SK-N-SH (cell line): ENCODE measurements at regions not wholly inside any gene's neighbourhood (a gene's known extent, or its start where the extent isn't known, plus 50 kb on each side); places are given as distances from the start of the nearest gene placed in this dataset.

Source experiments
- CTCF ChIA-PET: fragments of 300-600, 350-600 bp; formaldehyde crosslinking; extraction: SDS; loops from one replicate; lab custom pipeline; 2021; lab: Yijun Ruan, JAX
- POLR2A ChIA-PET: fragments of 350-600 bp; sonication (Branson Sonifier 250); formaldehyde crosslinking; extraction: SDS; loops from one replicate; lab custom pipeline; 2020; ENCODE audit warnings: antibody characterized with exemption, inconsistent platforms; lab: Yijun Ruan, JAX
- DNase-seq: peaks from one replicate; pipeline ENCODE4 v3.0.0; 2012
- H2AFZ ChIP-seq: fragments of 200-600 bp; sonication (generic); 2 replicates; pipeline ENCODE4 v1.8.1; 2016; ENCODE audit warnings: antibody characterized with exemption, mild to moderate bottlenecking, low read depth
- H3F3A ChIP-seq: fragments of 200-600 bp; sonication (generic); replicated peaks from 2 replicates; pipeline ENCODE3; 2016; ENCODE audit warnings: antibody characterized with exemption, mild to moderate bottlenecking; ENCODE audit not compliant: insufficient read depth
- H3K27ac ChIP-seq, 2 experiments: fragments of 200-500 bp in 1 of 2; fragments of 200-600 bp in 1 of 2; sonication (Bioruptor generic) in 1 of 2; sonication (generic), shearing (Covaris generic) in 1 of 2; 2 replicates each; pipeline versions ENCODE4 v1.5.1 to v1.6.1; 2014 to 2016; ENCODE audit warnings: low read depth in 2 of 2, inconsistent platforms in 1 of 2, low read length in 1 of 2, mild to moderate bottlenecking in 1 of 2, mixed read lengths in 1 of 2
- H3K27me3 ChIP-seq: fragments of 200-600 bp; sonication (generic), shearing (Covaris generic); 2 replicates; pipeline ENCODE4 v1.6.1; 2016; ENCODE audit warnings: mixed run types; ENCODE audit not compliant: insufficient read depth
- H3K36me3 ChIP-seq, 2 experiments: fragments of 200-500 bp in 1 of 2; fragments of 200-600 bp in 1 of 2; sonication (Bioruptor generic) in 1 of 2; sonication (generic) in 1 of 2; replicated peaks in 1 of 2; 2 replicates each; pipeline versions ENCODE3 to v1.5.1; 2014 to 2016; ENCODE audit warnings: low read length in 1 of 2, mild to moderate bottlenecking in 1 of 2; ENCODE audit not compliant: insufficient read depth in 2 of 2, control insufficient read depth in 1 of 2
- H3K4me1 ChIP-seq, 2 experiments: fragments of 200-500 bp in 1 of 2; fragments of 200-600 bp in 1 of 2; sonication (Bioruptor generic) in 1 of 2; sonication (generic), shearing (Covaris generic) in 1 of 2; 2 replicates each; pipeline versions ENCODE4 v1.5.1 to v1.6.1; 2014 to 2016; ENCODE audit warnings: low read depth in 1 of 2, low read length in 1 of 2, mixed run types in 1 of 2; ENCODE audit not compliant: insufficient read depth in 2 of 2, control insufficient read depth in 1 of 2
- H3K4me2 ChIP-seq: fragments of 200-600 bp; sonication (generic), shearing (Covaris generic); 2 replicates; pipeline ENCODE4 v1.6.1; 2017; ENCODE audit warnings: mixed run types
- H3K4me3 ChIP-seq, 2 experiments: fragments of 200-500 bp in 1 of 2; fragments of 200-600 bp in 1 of 2; sonication (Bioruptor generic) in 1 of 2; sonication (generic), shearing (Covaris generic) in 1 of 2; 2 replicates each; pipeline versions ENCODE4 v1.5.1 to v1.8.1; 2014 to 2016; ENCODE audit warnings: low read depth in 2 of 2, inconsistent platforms in 1 of 2, low read length in 1 of 2, mild to moderate bottlenecking in 1 of 2, mixed read lengths in 1 of 2, moderate library complexity in 1 of 2
- H3K79me2 ChIP-seq: fragments of 200-600 bp; sonication (generic); 2 replicates; pipeline ENCODE4 v1.8.1; 2017; ENCODE audit warnings: mild to moderate bottlenecking; ENCODE audit not compliant: insufficient read depth
- H3K9ac ChIP-seq: fragments of 200-600 bp; sonication (generic); 2 replicates; pipeline ENCODE4 v1.6.1; 2017; ENCODE audit warnings: mixed run types
- H3K9me2 ChIP-seq: fragments of 200-600 bp; sonication (generic); 2 replicates; pipeline ENCODE4 v1.6.1; 2017; ENCODE audit warnings: mixed run types
- H3K9me3 ChIP-seq: fragments of 200-600 bp; sonication (generic); 2 replicates; pipeline ENCODE4 v1.6.1; 2017; ENCODE audit warnings: mixed run types, mild to moderate bottlenecking, moderate library complexity
- H4K20me1 ChIP-seq: fragments of 200-600 bp; sonication (generic); 2 replicates; pipeline ENCODE4 v1.6.1; 2017; ENCODE audit warnings: mild to moderate bottlenecking, mixed run types; ENCODE audit not compliant: insufficient read depth
- EP300 ChIP-seq, 2 experiments: IDR thresholded peaks; 2 replicates each; pipeline versions ENCODE4 v1.4.0 to v1.6.1; 2012; ENCODE audit warnings: borderline replicate concordance in 1 of 2, low read depth in 1 of 2, low read length in 1 of 2
- EZH2phosphoT487 ChIP-seq: fragments of 200-600 bp; sonication (generic); IDR thresholded peaks from 2 replicates; pipeline ENCODE4 v1.6.1; 2017; ENCODE audit warnings: low read depth, mixed run types, mild to moderate bottlenecking, antibody characterized with exemption, moderate library complexity, borderline replicate concordance
- FOSL2 ChIP-seq: IDR thresholded peaks from 2 replicates; pipeline ENCODE4 v1.4.0; 2012; ENCODE audit warnings: low read depth, mild to moderate bottlenecking, moderate library complexity, borderline replicate concordance
- FOXJ3 ChIP-seq: sonication (generic); formaldehyde crosslinking; IDR thresholded peaks from 2 replicates; pipeline ENCODE4 v1.5.1; 2020; ENCODE audit warnings: mild to moderate bottlenecking, missing genetic modification reagents
- FOXM1 ChIP-seq: IDR thresholded peaks from 2 replicates; pipeline ENCODE4 v1.4.0; 2012; ENCODE audit warnings: low read depth, mild to moderate bottlenecking
- MEF2A ChIP-seq: IDR thresholded peaks from 2 replicates; pipeline ENCODE4 v1.4.0; 2012; ENCODE audit warnings: low read depth, borderline replicate concordance
- MXI1 ChIP-seq: IDR thresholded peaks from 2 replicates; pipeline ENCODE4 v1.6.1; 2012; ENCODE audit warnings: mild to moderate bottlenecking, low read depth, low read length, improper control_type of control experiment
- NFIC ChIP-seq: IDR thresholded peaks from 2 replicates; pipeline ENCODE4 v1.4.0; 2012; ENCODE audit warnings: borderline replicate concordance
- RFX5 ChIP-seq: IDR thresholded peaks from 2 replicates; pipeline ENCODE4 v1.6.1; 2012; ENCODE audit warnings: mild to moderate bottlenecking, improper control_type of control experiment, low read length
- SIN3A ChIP-seq: IDR thresholded peaks from 2 replicates; pipeline ENCODE4 v1.6.1; 2012; ENCODE audit warnings: low read depth, mild to moderate bottlenecking, low read length, moderate library complexity, borderline replicate concordance
- TAF1 ChIP-seq: IDR thresholded peaks from 2 replicates; pipeline ENCODE4 v1.6.1; 2012; ENCODE audit warnings: low read depth, mild to moderate bottlenecking, low read length, moderate library complexity, borderline replicate concordance
- TEAD4 ChIP-seq: IDR thresholded peaks from 2 replicates; pipeline ENCODE4 v1.4.0; 2012; ENCODE audit warnings: mild to moderate bottlenecking, borderline replicate concordance; ENCODE audit not compliant: insufficient read depth
- YY1 ChIP-seq: IDR thresholded peaks from 2 replicates; pipeline ENCODE4 v1.4.0; 2012; ENCODE audit warnings: low read depth, mild to moderate bottlenecking
- WGBS: methylation state at CpG from one replicate; pipeline ENCODE4 v1.1.6; 2017; ENCODE audit warnings: low lambda C conversion rate; 5-methylcytosine and 5-hydroxymethylcytosine counted together
- TF ChIP-seq, protein P1 (sequence below): IDR thresholded peaks from 2 replicates; pipeline ENCODE4 v1.4.0; 2012; ENCODE audit warnings: low read depth, borderline replicate concordance
- TF ChIP-seq, protein P2 (sequence below): IDR thresholded peaks from 2 replicates; pipeline ENCODE4 v1.6.1; 2012; ENCODE audit warnings: mild to moderate bottlenecking, low read depth, low read length, moderate library complexity
- TF ChIP-seq, protein P3 (sequence below): fragments of 150-350 bp; IDR thresholded peaks from 2 replicates; pipeline ENCODE4 v1.6.1; 2016; ENCODE audit warnings: mild to moderate bottlenecking, low read depth, low read length

DNA sequence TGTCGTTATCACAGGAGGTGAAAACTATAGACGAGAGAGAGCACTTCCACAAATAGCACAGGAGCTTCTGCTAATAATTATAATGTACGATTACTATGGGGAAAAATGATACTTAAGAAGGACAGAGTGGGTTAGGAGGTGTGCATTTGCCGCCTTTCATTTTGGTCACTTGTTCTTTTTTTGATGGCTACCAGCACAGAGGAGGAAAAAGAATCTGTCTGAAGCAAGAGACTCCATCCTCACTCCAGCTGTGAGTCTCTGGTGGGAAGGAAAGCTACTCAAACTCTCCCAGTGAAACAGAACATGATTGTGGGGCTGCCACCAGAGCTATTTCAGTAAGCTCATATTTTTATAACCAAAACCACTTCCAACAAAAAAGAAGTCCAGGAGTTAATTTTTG, 270.4 kb upstream of the TMEM161B start:
- Histone ChIP-seq H3K9ac (no peak overlapping the region), H3K4me2 (no peak overlapping the region), H3F3A (no peaks in the 10 kb centered on the region)
- no peak for DNase-seq
- TF ChIP-seq, protein P1, sequence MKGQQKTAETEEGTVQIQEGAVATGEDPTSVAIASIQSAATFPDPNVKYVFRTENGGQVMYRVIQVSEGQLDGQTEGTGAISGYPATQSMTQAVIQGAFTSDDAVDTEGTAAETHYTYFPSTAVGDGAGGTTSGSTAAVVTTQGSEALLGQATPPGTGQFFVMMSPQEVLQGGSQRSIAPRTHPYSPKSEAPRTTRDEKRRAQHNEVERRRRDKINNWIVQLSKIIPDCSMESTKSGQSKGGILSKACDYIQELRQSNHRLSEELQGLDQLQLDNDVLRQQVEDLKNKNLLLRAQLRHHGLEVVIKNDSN, result no peak
- TF ChIP-seq, protein P2, sequence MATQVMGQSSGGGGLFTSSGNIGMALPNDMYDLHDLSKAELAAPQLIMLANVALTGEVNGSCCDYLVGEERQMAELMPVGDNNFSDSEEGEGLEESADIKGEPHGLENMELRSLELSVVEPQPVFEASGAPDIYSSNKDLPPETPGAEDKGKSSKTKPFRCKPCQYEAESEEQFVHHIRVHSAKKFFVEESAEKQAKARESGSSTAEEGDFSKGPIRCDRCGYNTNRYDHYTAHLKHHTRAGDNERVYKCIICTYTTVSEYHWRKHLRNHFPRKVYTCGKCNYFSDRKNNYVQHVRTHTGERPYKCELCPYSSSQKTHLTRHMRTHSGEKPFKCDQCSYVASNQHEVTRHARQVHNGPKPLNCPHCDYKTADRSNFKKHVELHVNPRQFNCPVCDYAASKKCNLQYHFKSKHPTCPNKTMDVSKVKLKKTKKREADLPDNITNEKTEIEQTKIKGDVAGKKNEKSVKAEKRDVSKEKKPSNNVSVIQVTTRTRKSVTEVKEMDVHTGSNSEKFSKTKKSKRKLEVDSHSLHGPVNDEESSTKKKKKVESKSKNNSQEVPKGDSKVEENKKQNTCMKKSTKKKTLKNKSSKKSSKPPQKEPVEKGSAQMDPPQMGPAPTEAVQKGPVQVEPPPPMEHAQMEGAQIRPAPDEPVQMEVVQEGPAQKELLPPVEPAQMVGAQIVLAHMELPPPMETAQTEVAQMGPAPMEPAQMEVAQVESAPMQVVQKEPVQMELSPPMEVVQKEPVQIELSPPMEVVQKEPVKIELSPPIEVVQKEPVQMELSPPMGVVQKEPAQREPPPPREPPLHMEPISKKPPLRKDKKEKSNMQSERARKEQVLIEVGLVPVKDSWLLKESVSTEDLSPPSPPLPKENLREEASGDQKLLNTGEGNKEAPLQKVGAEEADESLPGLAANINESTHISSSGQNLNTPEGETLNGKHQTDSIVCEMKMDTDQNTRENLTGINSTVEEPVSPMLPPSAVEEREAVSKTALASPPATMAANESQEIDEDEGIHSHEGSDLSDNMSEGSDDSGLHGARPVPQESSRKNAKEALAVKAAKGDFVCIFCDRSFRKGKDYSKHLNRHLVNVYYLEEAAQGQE, result no peak
- TF ChIP-seq MXI1 (no peak), TAF1 (no peak), NFIC (no peak), YY1 (no peak), EZH2phosphoT487 (no peak), MEF2A (no peak), EP300 (IDR thresholded peaks at IDR 0.05; ENCODE audit: borderline replicate concordance in 1 of 2, low read depth in 1 of 2, low read length in 1 of 2) (no peak), FOXM1 (no peak), FOSL2 (no peak), TEAD4 (no peak), RFX5 (no peak)
- TF ChIP-seq, all 33 proteins: peak for 0
- H3K27me3 ChIP-seq, result peaks cover 21% of the 10 kb centered on the region; the same call in 1 of the 2 replicates
- no peaks in the 10 kb centered on the region for H3K9me2 ChIP-seq
- no peak overlapping the region for H2AFZ ChIP-seq
- no peak overlapping the region for H3K27ac ChIP-seq
- no peaks in the 10 kb centered on the region for H3K36me3 ChIP-seq
- H3K4me1 ChIP-seq, result no peaks in the 10 kb centered on the region
- no peaks in the 10 kb centered on the region for H3K79me2 ChIP-seq
- H3K4me3 ChIP-seq, result no peak overlapping the region
- H3K9me3 ChIP-seq, result no peaks in the 10 kb centered on the region
- 3% methylated on average over 4 of the region's 4 CpGs for WGBS
- no peaks in the 10 kb centered on the region for H4K20me1 ChIP-seq
- CTCF ChIA-PET, result interaction anchor here (1.2 to 1.4 kb wide), 2 partner anchors 14 to 19 kb away, joined by 3 read pairs; no protein-coding TSS in a partner anchor
- POLR2A ChIA-PET, result no interaction called here

DNA sequence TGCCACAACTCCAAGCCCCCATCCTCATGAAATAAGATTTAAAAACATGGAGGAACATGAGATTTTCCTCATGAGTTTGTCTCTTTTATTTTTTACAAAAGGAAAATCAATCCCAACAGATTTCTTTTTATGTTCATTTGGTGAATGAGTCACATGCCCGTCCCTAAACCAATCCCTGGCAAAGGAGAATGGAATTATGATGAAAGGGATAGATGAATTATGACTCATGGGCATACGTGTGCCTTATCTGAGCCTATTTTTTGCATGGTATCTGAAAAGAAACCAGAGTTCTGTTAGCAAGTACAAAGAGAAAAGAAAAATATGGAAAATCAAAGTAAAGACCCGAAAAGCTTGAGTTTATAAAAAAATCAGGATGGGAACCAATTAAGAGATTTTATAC, 267.5 kb upstream of the TMEM161B start:
- WGBS, result under 1% methylated on average over 3 of the region's 3 CpGs
- H3K9me2 ChIP-seq, result no peaks in the 10 kb centered on the region
- no peak overlapping the region for H3K9ac ChIP-seq
- H3K4me1 ChIP-seq, result no peaks in the 10 kb centered on the region
- no peak overlapping the region for H3K27ac ChIP-seq
- no peak overlapping the region for H3K4me2 ChIP-seq
- no peaks in the 10 kb centered on the region for H4K20me1 ChIP-seq
- no peaks in the 10 kb centered on the region for H3K79me2 ChIP-seq
- no peaks in the 10 kb centered on the region for H3K9me3 ChIP-seq
- TF ChIP-seq MEF2A, result no peak
- no peak for TF ChIP-seq SIN3A
- no peak for TF ChIP-seq RFX5
- no peak for TF ChIP-seq FOXM1
- TF ChIP-seq, protein P1, result no peak
- TF ChIP-seq, protein P3, sequence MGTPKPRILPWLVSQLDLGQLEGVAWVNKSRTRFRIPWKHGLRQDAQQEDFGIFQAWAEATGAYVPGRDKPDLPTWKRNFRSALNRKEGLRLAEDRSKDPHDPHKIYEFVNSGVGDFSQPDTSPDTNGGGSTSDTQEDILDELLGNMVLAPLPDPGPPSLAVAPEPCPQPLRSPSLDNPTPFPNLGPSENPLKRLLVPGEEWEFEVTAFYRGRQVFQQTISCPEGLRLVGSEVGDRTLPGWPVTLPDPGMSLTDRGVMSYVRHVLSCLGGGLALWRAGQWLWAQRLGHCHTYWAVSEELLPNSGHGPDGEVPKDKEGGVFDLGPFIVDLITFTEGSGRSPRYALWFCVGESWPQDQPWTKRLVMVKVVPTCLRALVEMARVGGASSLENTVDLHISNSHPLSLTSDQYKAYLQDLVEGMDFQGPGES, result no peak
- TF ChIP-seq FOXJ3 (CRISPR knock-in tag), result no peak
- no peak for TF ChIP-seq FOSL2
- H3F3A ChIP-seq, result no peaks in the 10 kb centered on the region
- H3K27me3 ChIP-seq, result peaks cover 21% of the 10 kb centered on the region; the same call in 1 of the 2 replicates
- no peaks in the 10 kb centered on the region for H3K36me3 ChIP-seq
- POLR2A ChIA-PET, result no interaction called here
- CTCF ChIA-PET, result no interaction called here
- DNase-seq, result no peak
- H3K4me3 ChIP-seq, result no peak overlapping the region
- no peak overlapping the region for H2AFZ ChIP-seq
